H1 (cell line): ENCODE measurements at regions not wholly inside any gene's neighbourhood (a gene's known extent, or its start where the extent isn't known, plus 50 kb on each side); places are given as distances from the start of the nearest gene placed in this dataset.

ENCODE experiments used
- CTCF ChIA-PET: fragments of 300-600 bp; sonication (Branson Sonifier 250); formaldehyde crosslinking; loops from one replicate; lab custom pipeline; 2021; ENCODE audit not compliant: partially characterized antibody; lab: Charles Lee
- POLR2A ChIA-PET: fragments of 300-600 bp; sonication (Branson Sonifier 250); formaldehyde crosslinking; loops from one replicate; lab custom pipeline; 2021; ENCODE audit warnings: inconsistent platforms; ENCODE audit not compliant: partially characterized antibody; lab: Charles Lee
- DNase-seq, 2 experiments: peaks; one replicate each; pipeline versions ENCODE4 v3.0.0 to v3.0.0-alpha.2; 2010 to 2022; ENCODE audit warnings: low spot score in 2 of 2, low read depth in 1 of 2, mixed read lengths in 1 of 2
- FAIRE-seq: peaks from 2 replicates; lab custom pipeline; 2011; peaks lifted over from hg19 to GRCh38; lab: Jason Lieb, UNC
- H2AFZ ChIP-seq: 2 replicates; pipeline ENCODE4 v1.8.1; 2012; ENCODE audit warnings: low read length, inconsistent platforms
- H2AK5ac ChIP-seq: 2 replicates; pipeline ENCODE4 v1.6.1; 2013; ENCODE audit warnings: low read depth, low read length
- H2BK120ac ChIP-seq: replicated peaks from 2 replicates; pipeline ENCODE3; 2013; ENCODE audit warnings: low read depth, low read length, inconsistent platforms
- H2BK12ac ChIP-seq: 2 replicates; pipeline ENCODE4 v1.6.1; 2013; ENCODE audit warnings: low read depth, low read length
- H2BK15ac ChIP-seq: 2 replicates; pipeline ENCODE4 v1.6.1; 2013; ENCODE audit warnings: low read length
- H2BK20ac ChIP-seq: 2 replicates; pipeline ENCODE4 v1.6.1; 2013; ENCODE audit warnings: low read length
- H2BK5ac ChIP-seq: 2 replicates; pipeline ENCODE4 v1.6.1; 2013; ENCODE audit warnings: low read depth, low read length
- H3K14ac ChIP-seq: 2 replicates; pipeline ENCODE4 v1.6.1; 2013; ENCODE audit warnings: inconsistent platforms; ENCODE audit not compliant: insufficient read length
- H3K18ac ChIP-seq: 2 replicates; pipeline ENCODE4 v1.6.1; 2013; ENCODE audit warnings: low read length; ENCODE audit errors: extremely low read depth
- H3K23ac ChIP-seq: 2 replicates; pipeline ENCODE4 v1.6.1; 2013; ENCODE audit warnings: inconsistent platforms; ENCODE audit not compliant: insufficient read length
- H3K23me2 ChIP-seq: 2 replicates; pipeline ENCODE4 v1.6.1; 2013; ENCODE audit warnings: low read depth, low read length
- H3K27ac ChIP-seq: 2 replicates; pipeline ENCODE4 v1.6.1; 2011; ENCODE audit warnings: low read depth, low read length, inconsistent platforms
- H3K27me3 ChIP-seq, 4 experiments: replicated peaks in 1 of 4; 1 replicate in 1 of 4; 2 replicates in 3 of 4; pipeline versions ENCODE4 v1.6.1 to v1.8.1; 2011 to 2013; ENCODE audit warnings: low read length in 3 of 4, mild to moderate bottlenecking in 3 of 4, inconsistent platforms in 2 of 4, mixed read lengths in 2 of 4, moderate library complexity in 1 of 4; ENCODE audit not compliant: control insufficient read depth in 3 of 4, insufficient read depth in 3 of 4; ENCODE audit errors: extremely low read depth in 1 of 4
- H3K36me3 ChIP-seq, 4 experiments: 2 replicates each; pipeline versions ENCODE4 v1.6.1 to v1.8.1; 2011 to 2013; ENCODE audit warnings: mild to moderate bottlenecking in 4 of 4, low read length in 3 of 4, moderate library complexity in 2 of 4, control low read depth in 1 of 4, inconsistent platforms in 1 of 4; ENCODE audit not compliant: insufficient read depth in 4 of 4, control insufficient read depth in 2 of 4
- H3K4ac ChIP-seq: replicated peaks from 2 replicates; pipeline ENCODE3; 2013; ENCODE audit warnings: low read length, low read depth, mixed read lengths, inconsistent platforms; ENCODE audit not compliant: insufficient read length
- H3K4me1 ChIP-seq, 4 experiments: replicated peaks in 1 of 4; 1 replicate in 1 of 4; 2 replicates in 3 of 4; pipeline versions ENCODE4 v1.6.1 to v1.8.1; 2011 to 2013; ENCODE audit warnings: low read length in 3 of 4, inconsistent platforms in 2 of 4, mixed read lengths in 1 of 4; ENCODE audit not compliant: insufficient read depth in 4 of 4, control insufficient read depth in 3 of 4
- H3K4me2 ChIP-seq, 2 experiments: 2 replicates each; pipeline versions ENCODE4 v1.6.1 to v1.8.1; 2011 to 2013; ENCODE audit warnings: low read depth in 2 of 2, low read length in 2 of 2, control low read depth in 1 of 2, inconsistent platforms in 1 of 2, mild to moderate bottlenecking in 1 of 2; ENCODE audit not compliant: insufficient read depth in 1 of 2
- H3K4me3 ChIP-seq, 4 experiments: fragments of 200-600, 300-600 bp in 1 of 4; sonication (generic), shearing (Covaris generic), sonication (Bioruptor Twin) in 1 of 4; 2 replicates each; pipeline versions ENCODE4 v1.5.1 to v1.8.1; 2011 to 2016; ENCODE audit warnings: low read length in 4 of 4, low read depth in 3 of 4, control low read depth in 2 of 4, inconsistent platforms in 2 of 4, mild to moderate bottlenecking in 2 of 4, mixed read lengths in 1 of 4, moderate library complexity in 1 of 4; ENCODE audit not compliant: insufficient read depth in 2 of 4; ENCODE audit errors: extremely low read depth in 1 of 4
- H3K56ac ChIP-seq: replicated peaks from 2 replicates; pipeline ENCODE3; 2013; ENCODE audit warnings: low read depth, mild to moderate bottlenecking, mixed read lengths, low read length, inconsistent platforms; ENCODE audit not compliant: insufficient read length
- H3K79me1 ChIP-seq: 2 replicates; pipeline ENCODE4 v1.6.1; 2013; ENCODE audit warnings: low read depth, low read length, control low read depth
- H3K79me2 ChIP-seq, 2 experiments: 2 replicates each; pipeline versions ENCODE4 v1.6.1 to v1.8.1; 2012 to 2013; ENCODE audit warnings: low read length in 2 of 2, mild to moderate bottlenecking in 2 of 2, inconsistent platforms in 1 of 2; ENCODE audit not compliant: insufficient read depth in 2 of 2, control insufficient read depth in 1 of 2
- H3K9ac ChIP-seq, 4 experiments: replicated peaks in 1 of 4; 1 replicate in 1 of 4; 2 replicates in 3 of 4; pipeline versions ENCODE4 v1.6.1 to v1.8.1; 2011 to 2013; ENCODE audit warnings: low read depth in 3 of 4, low read length in 3 of 4, control low read depth in 2 of 4, mild to moderate bottlenecking in 2 of 4, moderate library complexity in 2 of 4, inconsistent platforms in 1 of 4; ENCODE audit errors: extremely low read depth in 1 of 4
- H3K9me3 ChIP-seq, 2 experiments: 2 replicates each; pipeline versions ENCODE4 v1.6.1 to v1.8.1; 2012 to 2013; ENCODE audit warnings: mild to moderate bottlenecking in 2 of 2, moderate library complexity in 2 of 2, control low read depth in 1 of 2, inconsistent platforms in 1 of 2, low read depth in 1 of 2, low read length in 1 of 2, mixed read lengths in 1 of 2; ENCODE audit not compliant: insufficient read depth in 2 of 2
- H4K20me1 ChIP-seq, 2 experiments: replicated peaks in 1 of 2; 2 replicates each; pipeline versions ENCODE3 to v1.8.1; 2011 to 2013; ENCODE audit warnings: inconsistent platforms in 2 of 2, low read length in 2 of 2, mild to moderate bottlenecking in 1 of 2; ENCODE audit not compliant: insufficient read depth in 2 of 2, control insufficient read depth in 1 of 2
- H4K5ac ChIP-seq: 2 replicates; pipeline ENCODE4 v1.6.1; 2013; ENCODE audit warnings: low read length, low read depth, mixed read lengths, inconsistent platforms; ENCODE audit not compliant: insufficient read length
- H4K8ac ChIP-seq: 2 replicates; pipeline ENCODE4 v1.8.0; 2013; ENCODE audit warnings: mild to moderate bottlenecking, moderate library complexity, low read length, inconsistent platforms; ENCODE audit not compliant: insufficient read depth; ENCODE audit errors: extremely low read depth
- H4K91ac ChIP-seq: replicated peaks from 2 replicates; pipeline ENCODE3; 2013; ENCODE audit warnings: low read length, mixed read lengths, inconsistent platforms; ENCODE audit not compliant: insufficient read length
- BRCA1 ChIP-seq: IDR thresholded peaks from 2 replicates; pipeline ENCODE4 v1.6.1; 2012; ENCODE audit warnings: low read depth, low read length, improper control_type of control experiment
- EZH2 ChIP-seq: fragments of 200-600 bp; sonication (generic); IDR thresholded peaks from 2 replicates; pipeline ENCODE4 v1.7.1; 2012; ENCODE audit warnings: low read depth, mild to moderate bottlenecking, moderate library complexity, low read length, inconsistent platforms; ENCODE audit not compliant: severe bottlenecking
- FOSL1 ChIP-seq: IDR thresholded peaks from 2 replicates; pipeline ENCODE4 v1.6.1; 2011; ENCODE audit warnings: mild to moderate bottlenecking, low read depth, low read length, moderate library complexity; ENCODE audit not compliant: insufficient read depth
- GABPA ChIP-seq: IDR thresholded peaks from 2 replicates; pipeline ENCODE4 v1.6.1; 2011; ENCODE audit warnings: mild to moderate bottlenecking, low read length, moderate library complexity, borderline replicate concordance; ENCODE audit not compliant: insufficient read depth
- POLR2AphosphoS5 ChIP-seq: IDR thresholded peaks from 2 replicates; pipeline ENCODE4 v1.6.1; 2011; ENCODE audit warnings: low read depth, low read length
- RBBP5 ChIP-seq: IDR thresholded peaks from 2 replicates; pipeline ENCODE4 v1.7.1; 2012; ENCODE audit warnings: low read depth, mild to moderate bottlenecking, inconsistent platforms, low read length, moderate library complexity, borderline replicate concordance
- RFX5 ChIP-seq: IDR thresholded peaks from 2 replicates; pipeline ENCODE4 v1.6.1; 2011; ENCODE audit warnings: low read depth, low read length, improper control_type of control experiment, borderline replicate concordance
- SIN3A ChIP-seq, 2 experiments: IDR thresholded peaks in 1 of 2; conservative IDR thresholded peaks in 1 of 2; 2 replicates each; pipeline ENCODE4 v1.6.1; 2011 to 2012; ENCODE audit warnings: low read length in 2 of 2, improper control_type of control experiment in 1 of 2, low read depth in 1 of 2, mild to moderate bottlenecking in 1 of 2
- SP4 ChIP-seq: IDR thresholded peaks from 2 replicates; pipeline ENCODE4 v1.6.1; 2012; ENCODE audit warnings: low read length, inconsistent platforms
- USF2 ChIP-seq: IDR thresholded peaks from 2 replicates; pipeline ENCODE4 v1.6.1; 2011; ENCODE audit warnings: low read length, improper control_type of control experiment
- WGBS, 2 experiments: shearing (Covaris generic) in 1 of 2; methylation state at CpG; one replicate each; pipeline versions ENCODE4 v1.1.6 to v1.1.7; 2013 to 2015; ENCODE audit warnings: low lambda C conversion rate in 2 of 2, mixed read lengths in 2 of 2, inconsistent platforms in 1 of 2, low coverage in 1 of 2, missing lambda C conversion rate in 1 of 2; ENCODE audit not compliant: insufficient replicate concordance in 2 of 2, insufficient coverage in 1 of 2, insufficient read length in 1 of 2; ENCODE audit errors: extremely low coverage in 1 of 2, missing lambda C conversion rate in 1 of 2; 5-methylcytosine and 5-hydroxymethylcytosine counted together

- Histone ChIP-seq H4K91ac (no peak overlapping the region), H2AK5ac (no peak overlapping the region), H3K36me3 (no peaks in the 10 kb centered on the region), H4K8ac (no peak overlapping the region), H3K79me2 (no peaks in the 10 kb centered on the region), H3K18ac (no peak overlapping the region), H2AFZ (no peak overlapping the region), H3K9me3 (no peaks in the 10 kb centered on the region), H3K4me2 (no peak overlapping the region), H3K9ac (no peak overlapping the region), H3K4ac (no peak overlapping the region), H2BK120ac (no peak overlapping the region), H2BK20ac (no peak overlapping the region), H2BK5ac (no peak overlapping the region), H2BK12ac (no peak overlapping the region), H3K4me3 (no peak overlapping the region), H3K23ac (no peak overlapping the region), H3K27ac (no peak overlapping the region), H3K56ac (no peak overlapping the region), H2BK15ac (no peak overlapping the region), H3K14ac (no peak overlapping the region), H4K20me1 (no peaks in the 10 kb centered on the region), H3K79me1 (no peaks in the 10 kb centered on the region), H3K23me2 (no peaks in the 10 kb centered on the region), H3K4me1 (no peaks in the 10 kb centered on the region), H3K27me3 (no peaks in the 10 kb centered on the region), H4K5ac (no peak overlapping the region)
- CTCF ChIA-PET: no interaction called here
- DNase-seq (no peak), FAIRE-seq (no peak)
- 87% methylated on average over 3 of the region's 3 CpGs; no CpG with 5 or more reads in 1 of the 2 experiments for WGBS, 2 experiments
- POLR2A ChIA-PET: no interaction called here
- TF ChIP-seq RFX5: no peak
- TF ChIP-seq BRCA1: no peak
- TF ChIP-seq USF2: no peak
- TF ChIP-seq EZH2: no peak
- TF ChIP-seq POLR2AphosphoS5: no peak
- no peak for TF ChIP-seq GABPA
- no peak for TF ChIP-seq SIN3A (conservative IDR thresholded peaks at IDR 0.05 in 1 of 2, IDR thresholded peaks at IDR 0.05 in 1 of 2; ENCODE audit: low read depth in 1 of 2, low read length in 2 of 2)
- no peak for TF ChIP-seq SP4
- no peak for TF ChIP-seq RBBP5
- no peak for TF ChIP-seq FOSL1
Measured at GRCh38 chr9:116067566-116067965, 86.0 kb upstream of the PAPPA start.
